SK-N-SH treated with all-trans-retinoic acid at 6 μM for 48 hours (cell line): ENCODE measurements at regions not wholly inside any gene's neighbourhood (a gene's known extent, or its start where the extent isn't known, plus 50 kb on each side); places are given as distances from the start of the nearest gene placed in this dataset.

Experiments used
- ZFP3 ChIP-seq: fragments of 250-450 bp; sonication (Bioruptor Pico); IDR thresholded peaks from 2 replicates; pipeline ENCODE4 v1.5.0; 2020; ENCODE audit warnings: mild to moderate bottlenecking, moderate library complexity
- ZNF70 ChIP-seq: fragments of 450-650 bp; formaldehyde crosslinking; IDR thresholded peaks from 2 replicates; pipeline ENCODE4 v1.5.0; 2020; ENCODE audit warnings: mild to moderate bottlenecking, moderate library complexity
- TF ChIP-seq, protein P1 (sequence below): fragments of 250-450 bp; sonication (Bioruptor Pico); IDR thresholded peaks from 2 replicates; pipeline ENCODE4 v1.8.0; 2020; ENCODE audit warnings: mild to moderate bottlenecking, moderate library complexity, borderline replicate concordance
- TF ChIP-seq, protein P2 (sequence below): fragments of 250-450 bp; sonication (Bioruptor Pico); IDR thresholded peaks from 2 replicates; pipeline ENCODE4 v1.5.1; 2021; ENCODE audit warnings: mild to moderate bottlenecking, moderate library complexity

DNA sequence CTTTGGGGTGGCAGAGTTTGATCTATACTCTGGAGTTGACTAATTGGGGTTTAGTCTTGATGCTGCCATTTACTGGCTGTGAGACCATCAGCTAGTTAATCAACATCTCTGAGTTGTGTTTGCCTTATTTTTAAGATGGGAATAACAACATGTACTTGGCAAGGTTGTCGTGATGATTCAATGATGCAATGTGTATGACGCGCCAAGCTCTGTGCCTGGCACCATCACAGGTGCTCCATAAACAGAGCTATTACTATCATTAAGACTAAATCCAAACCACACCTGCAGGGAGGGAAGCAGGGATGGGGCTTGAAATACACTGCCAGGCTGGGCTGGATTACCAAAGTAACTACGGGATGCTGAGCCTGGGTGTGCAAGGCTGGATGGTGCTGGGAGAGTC lies 60.1 kb upstream of the E2F3 start:
- TF ChIP-seq, protein P1, sequence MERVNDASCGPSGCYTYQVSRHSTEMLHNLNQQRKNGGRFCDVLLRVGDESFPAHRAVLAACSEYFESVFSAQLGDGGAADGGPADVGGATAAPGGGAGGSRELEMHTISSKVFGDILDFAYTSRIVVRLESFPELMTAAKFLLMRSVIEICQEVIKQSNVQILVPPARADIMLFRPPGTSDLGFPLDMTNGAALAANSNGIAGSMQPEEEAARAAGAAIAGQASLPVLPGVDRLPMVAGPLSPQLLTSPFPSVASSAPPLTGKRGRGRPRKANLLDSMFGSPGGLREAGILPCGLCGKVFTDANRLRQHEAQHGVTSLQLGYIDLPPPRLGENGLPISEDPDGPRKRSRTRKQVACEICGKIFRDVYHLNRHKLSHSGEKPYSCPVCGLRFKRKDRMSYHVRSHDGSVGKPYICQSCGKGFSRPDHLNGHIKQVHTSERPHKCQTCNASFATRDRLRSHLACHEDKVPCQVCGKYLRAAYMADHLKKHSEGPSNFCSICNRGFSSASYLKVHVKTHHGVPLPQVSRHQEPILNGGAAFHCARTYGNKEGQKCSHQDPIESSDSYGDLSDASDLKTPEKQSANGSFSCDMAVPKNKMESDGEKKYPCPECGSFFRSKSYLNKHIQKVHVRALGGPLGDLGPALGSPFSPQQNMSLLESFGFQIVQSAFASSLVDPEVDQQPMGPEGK (CRISPR knock-in tag), result no peak
- TF ChIP-seq, protein P2, sequence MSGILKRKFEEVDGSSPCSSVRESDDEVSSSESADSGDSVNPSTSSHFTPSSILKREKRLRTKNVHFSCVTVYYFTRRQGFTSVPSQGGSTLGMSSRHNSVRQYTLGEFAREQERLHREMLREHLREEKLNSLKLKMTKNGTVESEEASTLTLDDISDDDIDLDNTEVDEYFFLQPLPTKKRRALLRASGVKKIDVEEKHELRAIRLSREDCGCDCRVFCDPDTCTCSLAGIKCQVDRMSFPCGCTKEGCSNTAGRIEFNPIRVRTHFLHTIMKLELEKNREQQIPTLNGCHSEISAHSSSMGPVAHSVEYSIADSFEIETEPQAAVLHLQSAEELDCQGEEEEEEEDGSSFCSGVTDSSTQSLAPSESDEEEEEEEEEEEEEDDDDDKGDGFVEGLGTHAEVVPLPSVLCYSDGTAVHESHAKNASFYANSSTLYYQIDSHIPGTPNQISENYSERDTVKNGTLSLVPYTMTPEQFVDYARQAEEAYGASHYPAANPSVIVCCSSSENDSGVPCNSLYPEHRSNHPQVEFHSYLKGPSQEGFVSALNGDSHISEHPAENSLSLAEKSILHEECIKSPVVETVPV (CRISPR knock-in tag), result no peak
- TF ChIP-seq ZNF70 (no peak), ZFP3 (no peak)
